Upper lobe of left lung (tissue), 4 donors: ENCODE measurements at regions not wholly inside any gene's neighbourhood (a gene's known extent, or its start where the extent isn't known, plus 50 kb on each side); places are given as distances from the start of the nearest gene placed in this dataset.

Experiments
- CTCF ChIP-seq, 6 experiments: fragments of 450-650 bp in 4 of 6; fragments of 200-600 bp in 2 of 6; sonication (generic) in 2 of 6; IDR thresholded peaks; one replicate each; pipeline ENCODE4 v1.5.1; 2016 to 2019; ENCODE audit warnings: antibody characterized with exemption in 6 of 6
- EP300 ChIP-seq, 4 donors: sonication (generic); formaldehyde crosslinking; IDR thresholded peaks; one replicate each; pipeline ENCODE4 v1.5.1; 2017; ENCODE audit warnings: antibody characterized with exemption in 4 of 4, control low read depth in 2 of 4
- POLR2A ChIP-seq, 4 donors: fragments of 450-650 bp; IDR thresholded peaks; one replicate each; pipeline ENCODE4 v1.5.1; 2016 to 2017; ENCODE audit warnings: antibody characterized with exemption in 4 of 4, mild to moderate bottlenecking in 2 of 4
- POLR2AphosphoS5 ChIP-seq, 2 donors: sonication (generic); formaldehyde crosslinking; IDR thresholded peaks; one replicate each; pipeline ENCODE4 v1.5.1; 2017; ENCODE audit warnings: antibody characterized with exemption in 2 of 2

DNA sequence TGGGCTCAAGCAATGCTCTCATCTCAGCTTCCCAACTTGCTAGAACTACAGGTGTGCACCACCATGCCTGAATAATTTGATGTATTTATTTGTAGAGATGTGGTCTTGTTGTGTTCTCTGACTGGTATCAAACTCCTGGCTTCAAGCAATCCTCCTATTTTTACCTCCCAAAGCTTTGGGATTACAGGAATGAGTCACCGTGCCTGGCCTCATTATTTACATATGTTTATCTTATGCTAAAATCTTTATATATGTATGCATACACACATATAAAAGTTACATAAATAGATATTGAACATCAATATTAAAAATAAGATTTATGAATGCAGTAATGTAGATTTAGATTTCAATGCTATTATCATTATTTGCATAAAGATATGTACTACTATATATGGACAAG is 1634.5 kb upstream of the LRRTM3 start:
- TF ChIP-seq CTCF (IDR thresholded peaks at IDR 0.05), result no peak
- TF ChIP-seq POLR2AphosphoS5 (IDR thresholded peaks at IDR 0.05), result no peak
- no peak for TF ChIP-seq POLR2A (IDR thresholded peaks at IDR 0.05)
- no peak for TF ChIP-seq EP300 (IDR thresholded peaks at IDR 0.05)
